ENCODE measurements at regions not wholly inside any gene's neighbourhood (a gene's known extent, or its start where the extent isn't known, plus 50 kb on each side); places are given as distances from the start of the nearest gene placed in this dataset.

DNA sequence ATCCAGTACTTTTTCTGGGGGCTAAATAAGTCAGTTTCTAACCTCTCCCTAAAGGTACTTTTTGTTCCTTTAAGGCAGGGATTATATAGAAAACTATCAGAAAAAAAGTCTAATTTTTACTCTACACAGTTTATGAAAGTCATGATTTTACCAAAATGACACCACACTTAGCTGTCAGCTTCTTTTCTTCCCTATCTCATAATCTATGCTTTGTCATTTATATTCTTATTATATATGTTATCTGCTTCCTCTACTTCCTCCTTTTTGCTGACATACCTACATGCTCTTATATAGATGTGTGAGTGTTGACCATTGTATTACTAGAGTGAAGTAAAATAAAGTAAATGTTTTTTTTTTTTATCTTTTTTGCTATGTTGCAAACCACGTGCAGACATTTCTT is 203.9 kb upstream of the CHRM2 start:
- POLR2A ChIA-PET (ENCODE audit: partially characterized antibody), result no interaction called here
- H3K79me1 ChIP-seq (ENCODE audit: low read depth, low read length), result no peaks in the 10 kb centered on the region
- H2AFZ ChIP-seq (ENCODE audit: low read length), result no peak overlapping the region
- H4K5ac ChIP-seq (ENCODE audit: insufficient read length, low read depth, low read length), result no peak overlapping the region
- no peak overlapping the region for H2BK120ac ChIP-seq (replicated peaks; ENCODE audit: low read depth, low read length)
- H3K36me3 ChIP-seq (ENCODE audit: control insufficient read depth in 2 of 4, insufficient read depth in 4 of 4, low read length in 3 of 4), result no peaks in the 10 kb centered on the region
- no peak overlapping the region for H2BK5ac ChIP-seq (ENCODE audit: low read depth, low read length)
- H4K91ac ChIP-seq (replicated peaks; ENCODE audit: insufficient read length, low read length), result no peak overlapping the region
- H3K4me2 ChIP-seq (ENCODE audit: insufficient read depth in 1 of 2, low read depth in 2 of 2, low read length in 2 of 2), result no peak overlapping the region
- H2AK5ac ChIP-seq (ENCODE audit: low read depth, low read length), result no peak overlapping the region
- H2BK12ac ChIP-seq (ENCODE audit: low read depth, low read length), result no peak overlapping the region
- H4K8ac ChIP-seq (ENCODE audit: extremely low read depth, insufficient read depth, low read length), result no peak overlapping the region
- no peak overlapping the region for H2BK20ac ChIP-seq (ENCODE audit: low read length)
- H3K4me3 ChIP-seq (ENCODE audit: extremely low read depth in 1 of 4, insufficient read depth in 2 of 4, low read depth in 3 of 4, low read length in 4 of 4), result no peak overlapping the region
- H3K9ac ChIP-seq (replicated peaks in 1 of 4; ENCODE audit: extremely low read depth in 1 of 4, low read depth in 3 of 4, low read length in 3 of 4), result no peak overlapping the region
- H3K23ac ChIP-seq (ENCODE audit: insufficient read length), result no peak overlapping the region
- no peak overlapping the region for H2BK15ac ChIP-seq (ENCODE audit: low read length)
- DNase-seq (ENCODE audit: low read depth in 1 of 2, low spot score in 2 of 2) (no peak), FAIRE-seq (no peak)
- H3K14ac ChIP-seq (ENCODE audit: insufficient read length), result no peak overlapping the region
- H3K23me2 ChIP-seq (ENCODE audit: low read depth, low read length), result no peaks in the 10 kb centered on the region
- H3K4ac ChIP-seq (replicated peaks; ENCODE audit: insufficient read length, low read depth, low read length), result no peak overlapping the region
- CTCF ChIA-PET (ENCODE audit: partially characterized antibody), result interaction anchor here (3.8 kb wide), 1 partner anchor 23 kb away, joined by 9 read pairs; no protein-coding TSS in a partner anchor
- no peaks in the 10 kb centered on the region for H3K79me2 ChIP-seq (ENCODE audit: control insufficient read depth in 1 of 2, insufficient read depth in 2 of 2, low read length in 2 of 2)
- H3K27me3 ChIP-seq (replicated peaks in 1 of 4; ENCODE audit: control insufficient read depth in 3 of 4, extremely low read depth in 1 of 4, insufficient read depth in 3 of 4, low read length in 3 of 4), result no peaks in the 10 kb centered on the region
- no peaks in the 10 kb centered on the region for H4K20me1 ChIP-seq (replicated peaks in 1 of 2; ENCODE audit: control insufficient read depth in 1 of 2, insufficient read depth in 2 of 2, low read length in 2 of 2)
- H3K27ac ChIP-seq (ENCODE audit: low read depth, low read length), result no peak overlapping the region
- H3K4me1 ChIP-seq (replicated peaks in 1 of 4; ENCODE audit: control insufficient read depth in 3 of 4, insufficient read depth in 4 of 4, low read length in 3 of 4), result no peaks in the 10 kb centered on the region
- H3K9me3 ChIP-seq (ENCODE audit: insufficient read depth in 2 of 2, low read depth in 1 of 2, low read length in 1 of 2), result no peaks in the 10 kb centered on the region
- no peak overlapping the region for H3K56ac ChIP-seq (replicated peaks; ENCODE audit: insufficient read length, low read depth, low read length)
- WGBS, 2 experiments (ENCODE audit: extremely low coverage in 1 of 2, insufficient coverage in 1 of 2, insufficient read length in 1 of 2, insufficient replicate concordance in 2 of 2, low coverage in 1 of 2, low lambda C conversion rate in 2 of 2, missing lambda C conversion rate in 1 of 2), result 90% methylated on average over 1 of the region's 1 CpG; no CpG with 5 or more reads in 1 of the 2 experiments
- no peak overlapping the region for H3K18ac ChIP-seq (ENCODE audit: extremely low read depth, low read length)
- TF ChIP-seq RXRA (IDR thresholded peaks at IDR 0.05; ENCODE audit: insufficient read depth, low read depth, low read length) (no peak), JUND (IDR thresholded peaks at IDR 0.05; ENCODE audit: low read length) (no peak), SRF (IDR thresholded peaks at IDR 0.05; ENCODE audit: low read depth, low read length) (no peak), EP300 (IDR thresholded peaks at IDR 0.05; ENCODE audit: borderline replicate concordance in 1 of 2, low read depth in 2 of 2, low read length in 2 of 2) (no peak), FOSL1 (IDR thresholded peaks at IDR 0.05; ENCODE audit: insufficient read depth, low read depth, low read length) (no peak), RBBP5 (IDR thresholded peaks at IDR 0.05; ENCODE audit: borderline replicate concordance, low read depth, low read length) (no peak), CTBP2 (IDR thresholded peaks at IDR 0.05; ENCODE audit: borderline replicate concordance, insufficient read depth, insufficient read length, low read length) (no peak), TBP (IDR thresholded peaks at IDR 0.05; ENCODE audit: low read depth, low read length) (no peak), EZH2 (IDR thresholded peaks at IDR 0.05; ENCODE audit: low read depth, low read length, severe bottlenecking) (no peak), CEBPB (IDR thresholded peaks at IDR 0.05; ENCODE audit: low read depth, low read length) (no peak), KDM5A (IDR thresholded peaks at IDR 0.05; ENCODE audit: low read length) (no peak)
- TF ChIP-seq, protein P1, sequence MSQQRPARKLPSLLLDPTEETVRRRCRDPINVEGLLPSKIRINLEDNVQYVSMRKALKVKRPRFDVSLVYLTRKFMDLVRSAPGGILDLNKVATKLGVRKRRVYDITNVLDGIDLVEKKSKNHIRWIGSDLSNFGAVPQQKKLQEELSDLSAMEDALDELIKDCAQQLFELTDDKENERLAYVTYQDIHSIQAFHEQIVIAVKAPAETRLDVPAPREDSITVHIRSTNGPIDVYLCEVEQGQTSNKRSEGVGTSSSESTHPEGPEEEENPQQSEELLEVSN (IDR thresholded peaks at IDR 0.05), result no peak
- TF ChIP-seq, protein P2, sequence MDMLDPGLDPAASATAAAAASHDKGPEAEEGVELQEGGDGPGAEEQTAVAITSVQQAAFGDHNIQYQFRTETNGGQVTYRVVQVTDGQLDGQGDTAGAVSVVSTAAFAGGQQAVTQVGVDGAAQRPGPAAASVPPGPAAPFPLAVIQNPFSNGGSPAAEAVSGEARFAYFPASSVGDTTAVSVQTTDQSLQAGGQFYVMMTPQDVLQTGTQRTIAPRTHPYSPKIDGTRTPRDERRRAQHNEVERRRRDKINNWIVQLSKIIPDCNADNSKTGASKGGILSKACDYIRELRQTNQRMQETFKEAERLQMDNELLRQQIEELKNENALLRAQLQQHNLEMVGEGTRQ (IDR thresholded peaks at IDR 0.05; ENCODE audit: low read length), result no peak
